Upper lobe of right lung (tissue), 1 donor: ENCODE measurements at regions not wholly inside any gene's neighbourhood (a gene's known extent, or its start where the extent isn't known, plus 50 kb on each side); places are given as distances from the start of the nearest gene placed in this dataset.

Source experiments
- ATAC-seq: fragments of 200-7000 bp; cut with Tn5 transposase; one replicate; pipeline ENCODE4 v1.9.1; 2020; ENCODE audit warnings: mild to moderate bottlenecking, moderate library complexity
- DNase-seq: peaks from one replicate; pipeline ENCODE4 v3.0.0-alpha.2; 2020
- H3K27ac ChIP-seq: fragments of 200-600 bp; one replicate; pipeline ENCODE4 v1.8.0; 2022
- H3K27me3 ChIP-seq: fragments of 200-600 bp; one replicate; pipeline ENCODE4 v1.8.0; 2022; ENCODE audit warnings: mild to moderate bottlenecking
- H3K36me3 ChIP-seq: fragments of 200-600 bp; one replicate; pipeline ENCODE4 v1.8.0; 2022
- H3K4me1 ChIP-seq: fragments of 200-600 bp; one replicate; pipeline ENCODE4 v1.8.0; 2022
- H3K4me3 ChIP-seq: fragments of 200-600 bp; one replicate; pipeline ENCODE4 v1.8.0; 2022; ENCODE audit warnings: mild to moderate bottlenecking
- H3K9me3 ChIP-seq: fragments of 200-600 bp; one replicate; pipeline ENCODE4 v1.8.0; 2022
- intact Hi-C: fragments of 100-400 bp; cut with DNase I; formaldehyde crosslinking; loops from one replicate; pipeline ENCODE4 v1.11.0; 2022
- TF ChIP-seq, protein P1 (sequence below): fragments of 200-600 bp; IDR thresholded peaks from one replicate; pipeline ENCODE4 v1.8.0; 2022; ENCODE audit warnings: antibody characterized with exemption
- donor health status: DM: no; HTN: yes; CAD: no; lungs with severe emphysema.

DNA sequence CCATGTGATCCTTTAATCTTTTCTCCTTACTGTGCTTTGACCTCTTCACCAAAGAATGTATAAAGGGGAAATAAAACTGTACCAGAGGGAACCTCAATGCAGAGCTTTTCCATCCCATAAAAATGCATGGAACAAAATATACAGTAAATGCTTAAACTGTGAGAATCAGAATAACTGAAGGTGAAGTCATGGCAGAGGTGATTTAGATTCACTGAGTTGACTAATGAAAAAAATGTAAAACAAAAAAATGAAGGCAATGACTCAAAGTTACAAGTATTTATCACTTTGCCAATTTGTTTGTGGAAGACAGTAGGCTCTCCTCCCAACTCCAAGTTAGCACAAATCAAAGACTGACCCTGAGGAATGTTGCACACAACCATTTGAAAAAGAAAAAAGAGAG, 1331.6 kb upstream of the SORCS1 start:
- intact Hi-C loops, result no loop called here
- Histone ChIP-seq H3K4me1 (no peaks in the 10 kb centered on the region), H3K27me3 (no peaks in the 10 kb centered on the region), H3K36me3 (no peaks in the 10 kb centered on the region), H3K9me3 (no peaks in the 10 kb centered on the region), H3K27ac (no peak overlapping the region), H3K4me3 (no peak overlapping the region)
- no peak for DNase-seq
- TF ChIP-seq, protein P1, sequence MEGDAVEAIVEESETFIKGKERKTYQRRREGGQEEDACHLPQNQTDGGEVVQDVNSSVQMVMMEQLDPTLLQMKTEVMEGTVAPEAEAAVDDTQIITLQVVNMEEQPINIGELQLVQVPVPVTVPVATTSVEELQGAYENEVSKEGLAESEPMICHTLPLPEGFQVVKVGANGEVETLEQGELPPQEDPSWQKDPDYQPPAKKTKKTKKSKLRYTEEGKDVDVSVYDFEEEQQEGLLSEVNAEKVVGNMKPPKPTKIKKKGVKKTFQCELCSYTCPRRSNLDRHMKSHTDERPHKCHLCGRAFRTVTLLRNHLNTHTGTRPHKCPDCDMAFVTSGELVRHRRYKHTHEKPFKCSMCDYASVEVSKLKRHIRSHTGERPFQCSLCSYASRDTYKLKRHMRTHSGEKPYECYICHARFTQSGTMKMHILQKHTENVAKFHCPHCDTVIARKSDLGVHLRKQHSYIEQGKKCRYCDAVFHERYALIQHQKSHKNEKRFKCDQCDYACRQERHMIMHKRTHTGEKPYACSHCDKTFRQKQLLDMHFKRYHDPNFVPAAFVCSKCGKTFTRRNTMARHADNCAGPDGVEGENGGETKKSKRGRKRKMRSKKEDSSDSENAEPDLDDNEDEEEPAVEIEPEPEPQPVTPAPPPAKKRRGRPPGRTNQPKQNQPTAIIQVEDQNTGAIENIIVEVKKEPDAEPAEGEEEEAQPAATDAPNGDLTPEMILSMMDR, result no peak
- no peak for ATAC-seq

DNA sequence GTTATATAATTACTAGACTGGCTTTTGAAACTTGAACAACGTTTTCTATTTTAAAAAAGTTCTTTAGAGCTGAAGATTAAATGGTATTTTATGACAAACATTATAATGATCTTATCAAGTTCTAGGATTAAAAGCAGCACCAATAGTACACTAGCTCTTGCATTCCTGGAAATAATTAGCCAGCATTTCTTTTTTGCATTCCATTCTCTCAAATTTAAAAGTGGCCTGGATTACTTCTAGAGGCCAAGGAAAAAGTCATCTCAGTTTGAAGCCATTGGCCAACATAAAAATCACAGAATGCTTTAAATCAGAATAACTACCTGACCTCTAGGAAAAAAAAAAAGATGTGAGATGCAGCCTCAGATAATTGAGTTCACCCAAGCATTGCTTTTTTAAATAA, 1326.4 kb upstream of the SORCS1 start:
- ATAC-seq (no peak), DNase-seq (no peak)
- no peaks in the 10 kb centered on the region for H3K4me1 ChIP-seq
- intact Hi-C loops, result no loop called here
- no peak overlapping the region for H3K4me3 ChIP-seq
- H3K27ac ChIP-seq, result no peak overlapping the region
- TF ChIP-seq, protein P1, result no peak
- no peaks in the 10 kb centered on the region for H3K27me3 ChIP-seq
- no peaks in the 10 kb centered on the region for H3K36me3 ChIP-seq
- no peaks in the 10 kb centered on the region for H3K9me3 ChIP-seq

DNA sequence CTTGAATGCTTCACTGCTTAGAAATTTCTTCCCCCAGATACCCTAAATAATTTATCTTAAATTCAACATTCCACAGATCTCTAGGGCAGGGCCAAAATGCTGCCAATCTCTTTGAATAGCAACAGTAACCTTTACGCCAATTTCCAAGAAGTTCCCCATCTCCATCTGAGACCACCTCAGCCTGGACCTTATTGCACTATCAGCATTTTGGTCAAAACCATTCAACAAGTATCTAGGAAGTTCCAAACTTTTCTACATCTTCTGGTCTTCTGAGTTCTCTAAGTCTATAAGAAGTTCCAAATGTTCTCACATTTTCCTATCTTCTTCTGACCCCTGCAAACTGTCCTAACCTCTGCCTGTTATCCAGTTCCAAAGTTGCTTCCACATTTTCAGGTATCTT, 1306.9 kb upstream of the SORCS1 start:
- Histone ChIP-seq H3K4me1 (no peaks in the 10 kb centered on the region), H3K9me3 (no peaks in the 10 kb centered on the region), H3K27ac (no peak overlapping the region), H3K27me3 (peaks cover 5% of the 10 kb centered on the region), H3K4me3 (no peak overlapping the region), H3K36me3 (no peaks in the 10 kb centered on the region)
- intact Hi-C loops, result no loop called here
- no peak for ATAC-seq
- no peak for DNase-seq
- TF ChIP-seq, protein P1, result no peak

DNA sequence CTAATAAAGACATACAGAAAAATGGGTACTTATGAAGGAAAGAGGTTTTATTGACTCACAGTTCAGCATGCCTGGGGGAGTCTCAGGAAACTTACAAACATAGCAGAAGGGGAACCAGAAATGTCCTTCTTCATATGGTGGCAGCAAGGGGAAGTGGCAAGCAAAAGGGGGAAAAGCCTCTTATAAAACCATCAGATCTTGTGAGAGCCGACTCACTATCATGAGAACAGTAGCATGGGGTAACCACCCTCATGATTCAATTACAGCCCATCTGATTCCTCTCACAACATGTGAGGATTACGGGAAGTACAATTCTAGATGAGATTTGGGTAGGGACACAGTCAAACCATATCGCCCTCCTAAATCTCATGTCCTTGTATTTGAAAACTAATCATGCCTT, 1305.4 kb upstream of the SORCS1 start:
- TF ChIP-seq, protein P1, result no peak
- no peaks in the 10 kb centered on the region for H3K4me1 ChIP-seq
- H3K4me3 ChIP-seq, result no peak overlapping the region
- H3K27ac ChIP-seq, result no peak overlapping the region
- ATAC-seq, result no peak
- peaks cover 14% of the 10 kb centered on the region for H3K27me3 ChIP-seq
- DNase-seq, result no peak
- intact Hi-C loops, result no loop called here
- no peaks in the 10 kb centered on the region for H3K9me3 ChIP-seq
- no peaks in the 10 kb centered on the region for H3K36me3 ChIP-seq

DNA sequence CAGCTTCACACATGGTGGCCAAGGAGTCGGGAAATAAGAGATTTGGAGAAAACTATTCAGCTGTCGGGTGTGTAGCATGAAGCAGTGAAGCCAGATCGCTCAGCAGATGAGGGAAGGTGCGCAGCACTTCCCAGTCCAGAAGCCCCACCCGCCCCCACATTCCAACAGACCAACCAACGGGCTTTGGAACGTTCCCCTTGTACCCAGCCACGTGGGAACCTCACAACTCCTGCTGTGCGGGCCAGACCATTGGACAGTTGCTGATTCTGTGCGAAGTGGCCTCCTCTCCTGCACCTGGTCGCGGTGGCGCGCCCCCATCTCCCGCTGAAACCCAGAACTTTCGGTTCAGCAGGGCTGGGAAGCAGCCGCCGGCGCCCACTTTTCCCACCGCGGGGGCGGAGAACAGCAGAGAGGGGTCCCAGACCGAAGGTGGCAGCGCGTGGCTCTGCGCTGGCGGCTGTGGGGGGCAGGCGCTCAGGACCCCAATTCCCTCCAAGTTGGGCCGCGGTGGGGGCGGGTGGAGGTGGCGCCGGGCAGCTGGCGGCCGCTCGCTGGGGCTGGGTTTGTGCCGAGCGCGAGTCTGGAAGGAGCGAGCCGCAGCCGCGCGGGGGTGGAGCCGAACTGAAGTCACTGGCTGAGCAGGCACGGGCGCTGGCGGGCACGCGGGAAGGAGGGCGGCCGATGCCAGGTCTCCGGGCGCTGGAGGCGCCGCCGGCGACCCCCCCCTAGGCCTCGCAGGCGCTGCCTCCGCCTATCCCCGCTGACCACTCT, 1301.5 kb upstream of the SORCS1 start:
- intact Hi-C loops, result no loop called here
- no peaks in the 10 kb centered on the region for H3K9me3 ChIP-seq
- H3K27me3 ChIP-seq, result peaks cover 14% of the 10 kb centered on the region
- H3K4me3 ChIP-seq, result peak overlapping the region; percentile 52
- no peaks in the 10 kb centered on the region for H3K4me1 ChIP-seq
- TF ChIP-seq, protein P1, result no peak
- H3K36me3 ChIP-seq, result no peaks in the 10 kb centered on the region
- peak; percentile 73 for DNase-seq
- H3K27ac ChIP-seq, result no peak overlapping the region
- ATAC-seq, result peak; percentile 86

DNA sequence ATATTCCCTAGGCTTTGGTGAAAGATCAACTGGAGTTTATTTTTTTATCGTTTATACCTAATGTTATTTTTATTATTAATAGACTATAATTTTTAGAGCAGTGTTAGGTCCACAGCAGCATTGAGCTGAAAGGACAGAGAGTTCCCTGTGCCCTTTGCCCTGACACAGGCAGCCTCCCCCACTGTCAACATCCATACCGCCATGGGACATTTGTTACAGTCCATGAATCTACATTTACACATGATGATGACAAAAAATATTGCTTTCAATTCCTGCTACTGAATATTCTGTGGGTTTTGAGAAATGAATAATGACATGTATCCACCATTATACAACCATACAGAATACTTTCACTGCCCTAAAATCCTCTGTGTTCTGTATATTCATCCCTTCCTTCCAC, 1297.5 kb upstream of the SORCS1 start:
- Histone ChIP-seq H3K27ac (no peak overlapping the region), H3K4me3 (no peak overlapping the region), H3K4me1 (no peaks in the 10 kb centered on the region), H3K9me3 (no peaks in the 10 kb centered on the region), H3K36me3 (no peaks in the 10 kb centered on the region), H3K27me3 (peaks cover 14% of the 10 kb centered on the region)
- intact Hi-C loops, result no loop called here
- ATAC-seq, result no peak
- DNase-seq, result no peak
- TF ChIP-seq, protein P1, result no peak
